Activated CD8-positive, alpha-beta T cell treated with anti-CD3 and anti-CD28 coated beads for 36 hours (primary cell): ENCODE measurements at regions not wholly inside any gene's neighbourhood (a gene's known extent, or its start where the extent isn't known, plus 50 kb on each side); places are given as distances from the start of the nearest gene placed in this dataset.

ENCODE experiments used
- ATAC-seq: fragments of 200-7000 bp; cut with Tn5 transposase; one replicate; pipeline ENCODE4 v1.10.0; 2021; ENCODE audit warnings: mild to moderate bottlenecking, moderate library complexity
- CTCF ChIA-PET: fragments of 350-600 bp; sonication (Branson Sonifier 250); formaldehyde crosslinking; loops from one replicate; lab custom pipeline; 2021; ENCODE audit warnings: antibody characterized with exemption; lab: Charles Lee
- POLR2A ChIA-PET: fragments of 350-600 bp; sonication (Branson Sonifier 250); formaldehyde crosslinking; loops from one replicate; lab custom pipeline; 2021; ENCODE audit warnings: antibody characterized with exemption; lab: Charles Lee
- DNase-seq: peaks from one replicate; pipeline ENCODE4 v3.0.0-alpha.2; 2020
- H3K27ac Mint-ChIP-seq: one replicate; pipeline ENCODE4 v1.8.0; 2021; ENCODE audit warnings: mild to moderate bottlenecking, mixed read lengths
- H3K27me3 Mint-ChIP-seq: one replicate; pipeline ENCODE4 v1.8.0; 2021; ENCODE audit warnings: mixed read lengths
- H3K36me3 Mint-ChIP-seq: one replicate; pipeline ENCODE4 v1.8.0; 2021; ENCODE audit warnings: low read depth, mixed read lengths
- H3K4me1 Mint-ChIP-seq: one replicate; pipeline ENCODE4 v1.8.0; 2021; ENCODE audit warnings: low read depth, mixed read lengths
- H3K4me3 Mint-ChIP-seq: one replicate; pipeline ENCODE4 v1.8.0; 2021; ENCODE audit warnings: mild to moderate bottlenecking, moderate library complexity, mixed read lengths
- H3K9me3 Mint-ChIP-seq: one replicate; pipeline ENCODE4 v1.8.0; 2021; ENCODE audit warnings: mixed read lengths
- intact Hi-C: fragments of 100-400 bp; cut with micrococcal nuclease; formaldehyde crosslinking; loops from one replicate; pipeline ENCODE4 v1.10.0; 2022
- TF ChIP-seq, protein P1 (sequence below): fragments of 200-600 bp; IDR thresholded peaks from one replicate; pipeline ENCODE4 v1.8.0; 2022; ENCODE audit warnings: antibody characterized with exemption, mild to moderate bottlenecking

DNA sequence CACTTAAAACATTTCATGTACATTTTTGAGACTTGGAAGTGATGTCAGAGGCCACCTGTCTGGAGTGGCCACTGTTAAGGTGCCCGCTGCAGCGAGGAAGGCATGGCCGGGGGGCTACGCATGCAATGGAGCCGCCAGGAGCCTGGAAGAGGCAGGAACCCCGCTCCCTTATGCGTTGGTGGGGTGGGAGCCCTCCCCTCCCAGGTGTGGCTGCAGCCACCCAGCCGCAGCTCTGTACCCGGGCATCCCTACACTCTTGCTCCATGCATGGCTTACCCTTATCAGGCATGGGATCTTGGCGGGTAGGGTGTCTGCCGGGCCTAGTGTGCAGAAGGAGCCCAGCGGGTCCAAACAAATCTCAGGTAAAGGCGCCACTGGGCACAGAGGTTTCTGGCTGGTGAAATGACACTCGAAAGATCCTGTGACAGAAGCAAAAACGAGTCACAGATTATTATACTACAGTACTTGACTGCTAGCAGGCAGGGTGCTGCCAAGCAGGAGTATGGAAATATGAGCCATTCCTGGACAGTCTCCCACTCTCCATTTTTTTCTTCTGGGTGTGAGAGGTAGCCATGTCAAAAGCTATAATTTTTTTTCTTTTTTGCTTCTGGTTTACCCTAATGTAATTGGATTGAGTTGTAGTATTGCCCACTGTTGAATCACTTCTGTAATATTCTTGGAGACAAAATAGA, 1606.3 kb upstream of the MIR17HG start:
- Mint-ChIP-seq H3K4me3 (no peak overlapping the region), H3K9me3 (peaks cover 9% of the 10 kb centered on the region), H3K36me3 (no peaks in the 10 kb centered on the region), H3K27me3 (no peaks in the 10 kb centered on the region), H3K27ac (no peak overlapping the region), H3K4me1 (no peaks in the 10 kb centered on the region)
- ChIA-PET CTCF (no interaction called here), POLR2A (no interaction called here)
- intact Hi-C loops = no loop called here
- DNase-seq = no peak
- TF ChIP-seq, protein P1, sequence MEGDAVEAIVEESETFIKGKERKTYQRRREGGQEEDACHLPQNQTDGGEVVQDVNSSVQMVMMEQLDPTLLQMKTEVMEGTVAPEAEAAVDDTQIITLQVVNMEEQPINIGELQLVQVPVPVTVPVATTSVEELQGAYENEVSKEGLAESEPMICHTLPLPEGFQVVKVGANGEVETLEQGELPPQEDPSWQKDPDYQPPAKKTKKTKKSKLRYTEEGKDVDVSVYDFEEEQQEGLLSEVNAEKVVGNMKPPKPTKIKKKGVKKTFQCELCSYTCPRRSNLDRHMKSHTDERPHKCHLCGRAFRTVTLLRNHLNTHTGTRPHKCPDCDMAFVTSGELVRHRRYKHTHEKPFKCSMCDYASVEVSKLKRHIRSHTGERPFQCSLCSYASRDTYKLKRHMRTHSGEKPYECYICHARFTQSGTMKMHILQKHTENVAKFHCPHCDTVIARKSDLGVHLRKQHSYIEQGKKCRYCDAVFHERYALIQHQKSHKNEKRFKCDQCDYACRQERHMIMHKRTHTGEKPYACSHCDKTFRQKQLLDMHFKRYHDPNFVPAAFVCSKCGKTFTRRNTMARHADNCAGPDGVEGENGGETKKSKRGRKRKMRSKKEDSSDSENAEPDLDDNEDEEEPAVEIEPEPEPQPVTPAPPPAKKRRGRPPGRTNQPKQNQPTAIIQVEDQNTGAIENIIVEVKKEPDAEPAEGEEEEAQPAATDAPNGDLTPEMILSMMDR = no peak
- ATAC-seq = no peak

- POLR2A ChIA-PET = no interaction called here
Measured at GRCh38 chr13:89746554-89746953, 1600.9 kb upstream of the MIR17HG start.

DNA sequence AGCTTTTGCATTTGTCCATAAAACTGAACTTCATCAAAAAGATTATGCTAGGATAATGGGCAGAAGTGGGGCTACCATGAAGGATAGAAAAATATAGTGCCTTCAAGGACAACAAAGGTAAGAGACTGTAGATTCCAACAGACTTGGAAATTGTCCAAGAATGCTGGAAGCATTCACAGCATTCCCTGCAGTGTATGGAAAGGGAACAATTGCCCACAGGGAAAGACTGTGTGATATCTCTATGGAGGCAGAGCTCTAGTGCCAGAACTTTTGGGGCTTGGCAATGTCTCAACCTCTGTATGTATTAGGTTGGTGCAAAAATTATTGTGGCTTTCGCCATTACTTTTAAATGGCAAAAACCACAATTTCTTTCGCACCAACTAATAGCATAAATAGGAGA, 1598.8 kb upstream of the MIR17HG start:
- Mint-ChIP-seq H3K4me1 (no peaks in the 10 kb centered on the region), H3K4me3 (no peak overlapping the region), H3K9me3 (peaks cover 5% of the 10 kb centered on the region), H3K36me3 (no peaks in the 10 kb centered on the region), H3K27me3 (no peaks in the 10 kb centered on the region), H3K27ac (no peak overlapping the region)
- ATAC-seq = no peak
- intact Hi-C loops = no loop called here
- DNase-seq = no peak
- CTCF ChIA-PET = no interaction called here
- TF ChIP-seq, protein P1 = no peak
- POLR2A ChIA-PET = no interaction called here

More at GRCh38 chr13:89746554-89746953, 1600.9 kb upstream of the MIR17HG start:
- no peak overlapping the region for H3K27ac Mint-ChIP-seq
- DNase-seq (no peak), ATAC-seq (no peak)
- no peaks in the 10 kb centered on the region for H3K27me3 Mint-ChIP-seq
- no peaks in the 10 kb centered on the region for H3K36me3 Mint-ChIP-seq
- CTCF ChIA-PET = no interaction called here
- H3K9me3 Mint-ChIP-seq = peaks cover 5% of the 10 kb centered on the region
- intact Hi-C loops = no loop called here
- TF ChIP-seq, protein P1 = no peak
- H3K4me1 Mint-ChIP-seq = no peaks in the 10 kb centered on the region
- H3K4me3 Mint-ChIP-seq = no peak overlapping the region

DNA sequence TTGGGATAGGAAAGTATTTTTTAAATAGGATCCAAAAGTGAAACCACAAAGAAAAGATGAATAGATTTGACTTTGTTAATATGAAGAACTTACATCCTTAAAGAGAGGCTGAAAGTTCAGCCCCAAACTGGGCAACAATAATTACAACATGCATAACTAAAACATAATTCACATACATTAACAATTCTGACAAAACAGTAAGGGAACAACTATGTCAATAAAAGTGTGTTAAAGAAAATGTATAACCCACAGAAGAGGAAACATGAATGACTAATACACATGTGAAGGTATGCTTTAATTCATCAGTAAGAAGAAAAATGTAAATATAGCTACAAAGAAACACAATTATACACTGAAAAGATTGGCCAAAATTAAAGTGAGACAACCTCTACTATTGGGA, 1597.6 kb upstream of the MIR17HG start:
- intact Hi-C loops = no loop called here
- DNase-seq (no peak), ATAC-seq (no peak)
- Mint-ChIP-seq H3K4me3 (no peak overlapping the region), H3K4me1 (no peaks in the 10 kb centered on the region), H3K27me3 (no peaks in the 10 kb centered on the region), H3K27ac (no peak overlapping the region), H3K36me3 (no peaks in the 10 kb centered on the region), H3K9me3 (peaks cover 5% of the 10 kb centered on the region)
- ChIA-PET CTCF (no interaction called here), POLR2A (no interaction called here)
- TF ChIP-seq, protein P1 = no peak

- no peaks in the 10 kb centered on the region for H3K36me3 Mint-ChIP-seq
- no peak overlapping the region for H3K27ac Mint-ChIP-seq
- intact Hi-C loops = no loop called here
- TF ChIP-seq, protein P1 = no peak
- H3K4me1 Mint-ChIP-seq = no peaks in the 10 kb centered on the region
- no peak for DNase-seq
- H3K27me3 Mint-ChIP-seq = no peaks in the 10 kb centered on the region
- POLR2A ChIA-PET = no interaction called here
- no peak overlapping the region for H3K4me3 Mint-ChIP-seq
- CTCF ChIA-PET = no interaction called here
- ATAC-seq = no peak
- peaks cover 3% of the 10 kb centered on the region for H3K9me3 Mint-ChIP-seq
Measured at GRCh38 chr13:89750371-89750770, 1597.1 kb upstream of the MIR17HG start.
